PFSK-1 (cell line): ENCODE measurements at regions not wholly inside any gene's neighbourhood (a gene's known extent, or its start where the extent isn't known, plus 50 kb on each side); places are given as distances from the start of the nearest gene placed in this dataset.

ENCODE experiments used
- FOXP2 ChIP-seq: optimal IDR thresholded peaks from 2 replicates; pipeline ENCODE3; 2011; ENCODE audit warnings: borderline replicate concordance, control low read depth, inconsistent platforms; ENCODE audit not compliant: insufficient read depth; ENCODE audit errors: extremely low read length, extremely low read depth
- POLR2AphosphoS5 ChIP-seq: IDR thresholded peaks from 2 replicates; pipeline ENCODE4 v1.6.1; 2012; ENCODE audit warnings: low read depth, mild to moderate bottlenecking, control low read depth, low read length, moderate library complexity
- REST ChIP-seq, 2 experiments: IDR thresholded peaks; 2 replicates each; pipeline versions ENCODE4 v1.6.1 to v1.8.0; 2011 to 2012; ENCODE audit warnings: low read depth in 2 of 2, low read length in 2 of 2, control low read depth in 1 of 2, inconsistent platforms in 1 of 2, mild to moderate bottlenecking in 1 of 2, moderate library complexity in 1 of 2; ENCODE audit not compliant: insufficient read depth in 1 of 2
- SIN3A ChIP-seq: IDR thresholded peaks from 2 replicates; pipeline ENCODE4 v1.6.1; 2012; ENCODE audit warnings: mild to moderate bottlenecking, low read length, moderate library complexity, borderline replicate concordance; ENCODE audit not compliant: insufficient read depth
- TAF1 ChIP-seq: IDR thresholded peaks from 2 replicates; pipeline ENCODE4 v1.6.1; 2012; ENCODE audit warnings: low read length, control low read depth, borderline replicate concordance; ENCODE audit not compliant: insufficient read depth

- TF ChIP-seq POLR2AphosphoS5 (no peak), TAF1 (no peak), REST (IDR thresholded peaks at IDR 0.05; ENCODE audit: insufficient read depth in 1 of 2, low read depth in 2 of 2, low read length in 2 of 2) (no peak), SIN3A (no peak), FOXP2 (no peak)
Measured at GRCh38 chr4:27648416-27648815, 787.8 kb downstream of the STIM2 start.
